ENCODE measurements at regions not wholly inside any gene's neighbourhood (a gene's known extent, or its start where the extent isn't known, plus 50 kb on each side); places are given as distances from the start of the nearest gene placed in this dataset.

- TF ChIP-seq FOSL1 (IDR thresholded peaks at IDR 0.05; ENCODE audit: insufficient read depth, low read depth, low read length): no peak
- TF ChIP-seq SIRT6 (IDR thresholded peaks at IDR 0.05; ENCODE audit: low read length): no peak
These were observed 213.8 kb upstream of the ZFP64 start (continued) for GRCh38 chr20:52405417-52405816.

All from H1 (cell line).